Left ventricle myocardium inferior (tissue), 1 donor: ENCODE measurements at regions not wholly inside any gene's neighbourhood (a gene's known extent, or its start where the extent isn't known, plus 50 kb on each side); places are given as distances from the start of the nearest gene placed in this dataset.

Source experiments
- DNase-seq: peaks from one replicate; pipeline ENCODE4 v3.0.0-alpha.2; 2020
- H3K27ac ChIP-seq: fragments of 200-600 bp; replicated peaks from 2 replicates; pipeline ENCODE4 v1.8.0; 2021
- H3K27me3 ChIP-seq: fragments of 200-600 bp; 2 replicates; pipeline ENCODE4 v1.8.0; 2021; ENCODE audit warnings: low read depth
- H3K36me3 ChIP-seq: fragments of 200-600 bp; 2 replicates; pipeline ENCODE4 v1.8.0; 2021
- H3K4me1 ChIP-seq: fragments of 200-600 bp; 2 replicates; pipeline ENCODE4 v1.8.0; 2021
- H3K4me3 ChIP-seq: fragments of 200-600 bp; 2 replicates; pipeline ENCODE4 v1.8.0; 2021; ENCODE audit warnings: mild to moderate bottlenecking, moderate library complexity
- H3K9me3 ChIP-seq: fragments of 200-600 bp; replicated peaks from 2 replicates; pipeline ENCODE4 v1.8.0; 2021
- intact Hi-C: fragments of 100-400 bp; cut with micrococcal nuclease; formaldehyde crosslinking; loops from one replicate; pipeline ENCODE4 v1.11.0; 2022
- TF ChIP-seq, protein P1 (sequence below): fragments of 200-600 bp; IDR thresholded peaks from 2 replicates; pipeline ENCODE4 v1.8.0; 2021; ENCODE audit warnings: antibody characterized with exemption, mild to moderate bottlenecking, borderline replicate concordance
- donor health status: DM: no; HTN: yes; CAD: no; lungs with severe emphysema.

- Histone ChIP-seq H3K4me1 (no peaks in the 10 kb centered on the region), H3K27me3 (peaks cover 27% of the 10 kb centered on the region), H3K4me3 (no peak overlapping the region), H3K27ac (no peak overlapping the region), H3K9me3 (no peaks in the 10 kb centered on the region), H3K36me3 (no peaks in the 10 kb centered on the region)
- no peak for DNase-seq
- TF ChIP-seq, protein P1, sequence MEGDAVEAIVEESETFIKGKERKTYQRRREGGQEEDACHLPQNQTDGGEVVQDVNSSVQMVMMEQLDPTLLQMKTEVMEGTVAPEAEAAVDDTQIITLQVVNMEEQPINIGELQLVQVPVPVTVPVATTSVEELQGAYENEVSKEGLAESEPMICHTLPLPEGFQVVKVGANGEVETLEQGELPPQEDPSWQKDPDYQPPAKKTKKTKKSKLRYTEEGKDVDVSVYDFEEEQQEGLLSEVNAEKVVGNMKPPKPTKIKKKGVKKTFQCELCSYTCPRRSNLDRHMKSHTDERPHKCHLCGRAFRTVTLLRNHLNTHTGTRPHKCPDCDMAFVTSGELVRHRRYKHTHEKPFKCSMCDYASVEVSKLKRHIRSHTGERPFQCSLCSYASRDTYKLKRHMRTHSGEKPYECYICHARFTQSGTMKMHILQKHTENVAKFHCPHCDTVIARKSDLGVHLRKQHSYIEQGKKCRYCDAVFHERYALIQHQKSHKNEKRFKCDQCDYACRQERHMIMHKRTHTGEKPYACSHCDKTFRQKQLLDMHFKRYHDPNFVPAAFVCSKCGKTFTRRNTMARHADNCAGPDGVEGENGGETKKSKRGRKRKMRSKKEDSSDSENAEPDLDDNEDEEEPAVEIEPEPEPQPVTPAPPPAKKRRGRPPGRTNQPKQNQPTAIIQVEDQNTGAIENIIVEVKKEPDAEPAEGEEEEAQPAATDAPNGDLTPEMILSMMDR, result no peak
- intact Hi-C loops, result no loop called here
Observed at GRCh38 chr2:7619203-7619970, 702.2 kb downstream of the RNF144A start.

DNA sequence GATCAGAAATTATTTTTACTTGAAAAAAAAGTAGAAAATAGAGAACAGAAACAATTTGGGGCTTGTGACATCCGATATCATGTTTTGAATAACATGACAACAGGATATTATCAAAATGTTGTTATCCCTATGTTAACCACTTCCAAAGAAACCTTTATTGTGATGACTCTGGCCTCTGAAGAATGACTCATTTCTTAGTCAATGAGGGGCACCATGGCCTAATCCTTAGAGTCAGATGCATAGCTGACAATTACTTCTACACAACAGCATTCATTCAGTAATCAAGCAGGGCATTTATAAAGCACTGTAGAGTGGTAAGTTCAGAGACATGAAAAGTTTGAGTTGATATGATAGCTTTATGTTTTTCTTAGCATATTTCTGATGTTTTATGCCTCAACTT is 703.0 kb downstream of the RNF144A start:
- DNase-seq, result no peak
- H3K27ac ChIP-seq, result no peak overlapping the region
- peaks cover 27% of the 10 kb centered on the region for H3K27me3 ChIP-seq
- H3K9me3 ChIP-seq, result no peaks in the 10 kb centered on the region
- intact Hi-C loops, result no loop called here
- TF ChIP-seq, protein P1, result no peak
- H3K4me3 ChIP-seq, result no peak overlapping the region
- no peaks in the 10 kb centered on the region for H3K4me1 ChIP-seq
- H3K36me3 ChIP-seq, result no peaks in the 10 kb centered on the region

GRCh38 chr2:7621018-7621814 is 704.0 kb downstream of the RNF144A start:
- Histone ChIP-seq H3K27me3 (peaks cover 27% of the 10 kb centered on the region), H3K4me1 (no peaks in the 10 kb centered on the region), H3K36me3 (no peaks in the 10 kb centered on the region), H3K4me3 (no peak overlapping the region), H3K9me3 (no peaks in the 10 kb centered on the region), H3K27ac (no peak overlapping the region)
- intact Hi-C loops, result no loop called here
- TF ChIP-seq, protein P1, result no peak
- DNase-seq, result no peak

GRCh38 chr2:7625392-7626138 is 708.4 kb downstream of the RNF144A start:
- TF ChIP-seq, protein P1, result no peak
- DNase-seq, result no peak
- H3K4me3 ChIP-seq, result no peak overlapping the region
- peaks cover 21% of the 10 kb centered on the region for H3K27me3 ChIP-seq
- no peaks in the 10 kb centered on the region for H3K9me3 ChIP-seq
- no peak overlapping the region for H3K27ac ChIP-seq
- H3K4me1 ChIP-seq, result no peaks in the 10 kb centered on the region
- intact Hi-C loops, result no loop called here
- H3K36me3 ChIP-seq, result no peaks in the 10 kb centered on the region

GRCh38 chr2:7626139-7626537 is 708.9 kb downstream of the RNF144A start:
- no peaks in the 10 kb centered on the region for H3K36me3 ChIP-seq
- peaks cover 21% of the 10 kb centered on the region for H3K27me3 ChIP-seq
- H3K27ac ChIP-seq, result no peak overlapping the region
- H3K4me3 ChIP-seq, result no peak overlapping the region
- H3K4me1 ChIP-seq, result no peaks in the 10 kb centered on the region
- intact Hi-C loops, result no loop called here
- no peak for DNase-seq
- no peaks in the 10 kb centered on the region for H3K9me3 ChIP-seq
- TF ChIP-seq, protein P1, result no peak
